ENCODE measurements at regions not wholly inside any gene's neighbourhood (a gene's known extent, or its start where the extent isn't known, plus 50 kb on each side); places are given as distances from the start of the nearest gene placed in this dataset.

- Histone ChIP-seq H4K8ac (ENCODE audit: low read depth in 2 of 2, low read length in 2 of 2) (no peak overlapping the region), H3K14ac (replicated peaks; ENCODE audit: low read depth, low read length) (no peak overlapping the region), H3K4me2 (ENCODE audit: low read depth, low read length) (no peak overlapping the region), H3K27ac (ENCODE audit: insufficient read depth, low read length) (no peak overlapping the region), H3K79me1 (ENCODE audit: low read depth in 1 of 2, low read length in 2 of 2) (no peaks in the 10 kb centered on the region), H3K23ac (ENCODE audit: low read depth, low read length) (no peak overlapping the region), H3K36me3 (ENCODE audit: control insufficient read depth, insufficient read depth, low read length) (no peaks in the 10 kb centered on the region), H3K9ac (ENCODE audit: low read depth, low read length) (no peak overlapping the region), H3K4ac (ENCODE audit: low read depth, low read length) (no peak overlapping the region), H3K4me3 (ENCODE audit: insufficient read depth, low read depth, low read length) (no peak overlapping the region), H2AFZ (replicated peaks; ENCODE audit: low read length, poor library complexity) (no peak overlapping the region), H3K27me3 (ENCODE audit: control insufficient read depth, insufficient read depth, low read length) (no peaks in the 10 kb centered on the region), H2AK5ac (ENCODE audit: low read depth, low read length) (no peak overlapping the region), H3K18ac (ENCODE audit: low read depth, low read length) (no peak overlapping the region), H4K20me1 (ENCODE audit: insufficient read depth, low read length) (no peaks in the 10 kb centered on the region), H3K9me1 (ENCODE audit: insufficient read depth, low read length) (no peaks in the 10 kb centered on the region), H2BK20ac (ENCODE audit: low read depth, low read length) (no peak overlapping the region), H2BK15ac (ENCODE audit: low read depth, low read length) (no peak overlapping the region), H3K56ac (ENCODE audit: extremely low read depth, insufficient read depth, low read length) (no peak overlapping the region), H4K91ac (ENCODE audit: insufficient read depth, low read depth, low read length) (no peak overlapping the region), H3K9me3 (ENCODE audit: control insufficient read depth, insufficient read depth, low read length) (no peaks in the 10 kb centered on the region), H2AK9ac (replicated peaks; ENCODE audit: low read depth, low read length, poor library complexity) (no peak overlapping the region), H3K4me1 (ENCODE audit: control insufficient read depth, insufficient read depth, low read length) (no peaks in the 10 kb centered on the region), H2BK5ac (ENCODE audit: low read depth, low read length, poor library complexity, severe bottlenecking) (no peak overlapping the region), H2BK120ac (ENCODE audit: low read depth, low read length) (no peak overlapping the region), H4K5ac (ENCODE audit: low read depth, low read length) (no peak overlapping the region)
- ATAC-seq (ENCODE audit: low read depth) (no peak), DNase-seq (no peak)
- TF ChIP-seq USF2 (IDR thresholded peaks at IDR 0.05; ENCODE audit: low read depth, low read length) (no peak), CHD1 (IDR thresholded peaks at IDR 0.05; ENCODE audit: low read depth, low read length) (no peak), BHLHE40 (IDR thresholded peaks at IDR 0.05; ENCODE audit: low read depth, low read length) (no peak), RAD21 (IDR thresholded peaks at IDR 0.05; ENCODE audit: low read length) (no peak), CEBPB (IDR thresholded peaks at IDR 0.05; ENCODE audit: low read depth, low read length) (no peak), NFE2L2 (IDR thresholded peaks at IDR 0.05; ENCODE audit: low read depth, low read length) (no peak), MAFK (IDR thresholded peaks at IDR 0.05; ENCODE audit: low read depth, low read length) (no peak), RCOR1 (IDR thresholded peaks at IDR 0.05; ENCODE audit: insufficient replicate concordance, low read length) (no peak), RFX5 (IDR thresholded peaks at IDR 0.05; ENCODE audit: low read depth, low read length) (no peak), MXI1 (IDR thresholded peaks at IDR 0.05; ENCODE audit: borderline replicate concordance, low read depth, low read length) (no peak), ELK1 (IDR thresholded peaks at IDR 0.05; ENCODE audit: borderline replicate concordance, low read depth, low read length) (no peak), CTCF (conservative IDR thresholded peaks at IDR 0.05; ENCODE audit: low read depth, low read length) (no peak), SMC3 (IDR thresholded peaks at IDR 0.05; ENCODE audit: low read depth, low read length) (no peak), MAZ (IDR thresholded peaks at IDR 0.05; ENCODE audit: borderline replicate concordance, low read depth, low read length) (no peak), FOS (IDR thresholded peaks at IDR 0.05; ENCODE audit: low read depth, low read length) (no peak), POLR2A (IDR thresholded peaks at IDR 0.05; ENCODE audit: low read depth, low read length) (no peak)
- CTCF ChIA-PET, result no interaction called here
- intact Hi-C loops (cut with micrococcal nuclease) (no loop called here), dilution Hi-C loops (cut with HindIII; ENCODE audit: low sequenced_read_pairs, unreplicated experiment) (no loop called here), in situ Hi-C loops (cut with MboI; ENCODE audit: low sequenced_read_pairs) (no loop called here)
- no TSS peak for BruUV-seq (replicated peaks)
- POLR2A ChIA-PET (ENCODE audit: unreplicated experiment), result no interaction called here
- WGBS, 2 experiments (ENCODE audit: extremely low coverage in 2 of 2, insufficient read length in 1 of 2), result 0% methylated on average over 1 of the region's 4 CpGs; no CpG with 5 or more reads in 1 of the 2 experiments
Measured at GRCh38 chr15:25616471-25616870, 177.6 kb upstream of the UBE3A start.

All from IMR-90 (cell line).